ENCODE measurements at regions not wholly inside any gene's neighbourhood (a gene's known extent, or its start where the extent isn't known, plus 50 kb on each side); places are given as distances from the start of the nearest gene placed in this dataset.

DNA sequence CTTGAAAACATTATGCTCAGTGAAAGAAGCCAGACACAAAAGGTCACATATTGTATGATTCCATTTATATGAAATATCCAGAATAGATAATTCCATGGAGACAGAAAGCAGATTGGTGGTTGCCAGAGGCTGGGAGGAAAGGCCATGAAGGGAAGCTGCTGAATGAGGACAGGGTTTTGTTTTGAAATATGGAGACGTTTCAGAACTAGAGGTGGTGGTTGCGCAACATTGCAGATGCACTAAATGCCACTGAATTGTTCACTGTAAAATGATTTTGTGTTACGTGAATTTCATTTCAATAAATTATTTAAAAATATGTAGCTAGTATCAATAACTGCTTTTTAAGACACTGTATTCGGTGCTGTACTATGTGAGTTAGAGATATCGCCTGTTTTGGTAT lies 101.7 kb upstream of the ZNF236 start:
- TF ChIP-seq, protein P1, sequence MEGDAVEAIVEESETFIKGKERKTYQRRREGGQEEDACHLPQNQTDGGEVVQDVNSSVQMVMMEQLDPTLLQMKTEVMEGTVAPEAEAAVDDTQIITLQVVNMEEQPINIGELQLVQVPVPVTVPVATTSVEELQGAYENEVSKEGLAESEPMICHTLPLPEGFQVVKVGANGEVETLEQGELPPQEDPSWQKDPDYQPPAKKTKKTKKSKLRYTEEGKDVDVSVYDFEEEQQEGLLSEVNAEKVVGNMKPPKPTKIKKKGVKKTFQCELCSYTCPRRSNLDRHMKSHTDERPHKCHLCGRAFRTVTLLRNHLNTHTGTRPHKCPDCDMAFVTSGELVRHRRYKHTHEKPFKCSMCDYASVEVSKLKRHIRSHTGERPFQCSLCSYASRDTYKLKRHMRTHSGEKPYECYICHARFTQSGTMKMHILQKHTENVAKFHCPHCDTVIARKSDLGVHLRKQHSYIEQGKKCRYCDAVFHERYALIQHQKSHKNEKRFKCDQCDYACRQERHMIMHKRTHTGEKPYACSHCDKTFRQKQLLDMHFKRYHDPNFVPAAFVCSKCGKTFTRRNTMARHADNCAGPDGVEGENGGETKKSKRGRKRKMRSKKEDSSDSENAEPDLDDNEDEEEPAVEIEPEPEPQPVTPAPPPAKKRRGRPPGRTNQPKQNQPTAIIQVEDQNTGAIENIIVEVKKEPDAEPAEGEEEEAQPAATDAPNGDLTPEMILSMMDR (conservative IDR thresholded peaks at IDR 0.05 in 1 of 2, IDR thresholded peaks at IDR 0.05 in 1 of 2; ENCODE audit: low read depth in 1 of 2, low read length in 2 of 2) = no peak
- no peak for TF ChIP-seq EZH2 (IDR thresholded peaks at IDR 0.05; ENCODE audit: low read length, missing control alignments)

All from fibroblast of lung (primary cell).